HG02885 (cell line): ENCODE measurements at regions not wholly inside any gene's neighbourhood (a gene's known extent, or its start where the extent isn't known, plus 50 kb on each side); places are given as distances from the start of the nearest gene placed in this dataset.

ENCODE experiments used
- ATAC-seq: cut with Tn5 transposase; IDR thresholded peaks from one replicate; pipeline ENCODE4 v1.9.1; 2021; ENCODE audit warnings: mild to moderate bottlenecking; ENCODE audit not compliant: unreplicated experiment, poor library complexity

- ATAC-seq: no peak
Observed at GRCh38 chr6:165988302-165988756, 179.3 kb downstream of the TBXT start.

GRCh38 chr6:165987483-165988301 lies 180.0 kb downstream of the TBXT start:
- no peak for ATAC-seq

DNA sequence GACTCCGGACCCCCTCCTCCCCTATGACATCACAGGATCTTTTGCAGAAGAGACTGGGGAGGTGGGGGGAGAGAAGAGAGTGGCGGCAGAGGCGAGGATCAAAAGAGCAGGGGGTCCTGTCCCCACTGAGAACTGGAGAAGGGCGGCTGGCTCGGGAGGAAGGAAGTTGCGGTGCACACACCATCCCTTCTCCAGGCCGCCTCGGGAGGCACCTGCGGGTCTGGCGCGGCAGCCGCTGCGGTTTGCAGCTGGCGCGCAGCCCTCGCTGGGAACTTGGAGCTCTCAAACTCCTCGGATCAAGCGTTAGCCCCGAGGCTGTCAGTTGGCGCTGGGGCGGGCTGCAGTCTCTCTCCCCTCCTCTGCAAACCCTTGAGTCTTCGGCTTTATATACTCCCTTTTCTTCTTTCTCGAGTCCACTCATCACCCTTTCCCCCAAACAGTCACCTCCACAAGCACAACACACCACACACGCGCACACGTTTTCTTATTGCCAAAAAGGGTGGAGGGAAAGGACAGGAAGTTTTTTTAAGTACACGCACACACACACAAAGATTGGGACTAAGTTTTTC lies 180.7 kb downstream of the TBXT start:
- ATAC-seq: no peak

DNA sequence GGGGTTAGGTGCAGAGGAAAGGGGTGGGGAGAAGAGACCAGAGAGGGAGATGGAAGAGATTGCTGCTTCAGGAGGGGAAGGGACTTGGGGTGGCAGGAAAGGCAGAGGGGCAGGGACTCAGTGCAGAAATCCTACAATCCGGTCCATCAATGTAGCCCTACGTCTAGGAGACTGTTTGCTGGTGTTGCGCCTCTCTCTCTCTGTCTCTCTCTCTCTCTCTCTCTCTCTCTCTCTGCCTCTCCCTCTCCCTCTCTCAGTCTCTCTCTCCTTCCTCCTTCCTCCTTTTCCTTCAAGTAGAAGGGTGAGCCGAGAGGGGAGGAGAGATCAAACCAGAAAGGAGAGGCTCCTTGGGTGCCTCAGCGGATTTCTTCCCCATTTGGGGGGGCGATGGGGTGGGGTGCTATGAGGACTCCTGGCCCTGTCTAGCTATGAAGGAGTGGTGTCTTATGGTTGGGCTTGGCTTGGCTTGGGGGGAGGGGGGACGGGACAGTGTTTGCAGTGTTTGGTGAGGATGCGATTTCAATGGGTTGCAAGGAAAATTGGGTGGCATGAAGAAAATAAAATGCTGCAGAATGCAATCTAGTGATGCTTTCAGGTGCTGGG lies 181.2 kb downstream of the TBXT start:
- no peak for ATAC-seq

DNA sequence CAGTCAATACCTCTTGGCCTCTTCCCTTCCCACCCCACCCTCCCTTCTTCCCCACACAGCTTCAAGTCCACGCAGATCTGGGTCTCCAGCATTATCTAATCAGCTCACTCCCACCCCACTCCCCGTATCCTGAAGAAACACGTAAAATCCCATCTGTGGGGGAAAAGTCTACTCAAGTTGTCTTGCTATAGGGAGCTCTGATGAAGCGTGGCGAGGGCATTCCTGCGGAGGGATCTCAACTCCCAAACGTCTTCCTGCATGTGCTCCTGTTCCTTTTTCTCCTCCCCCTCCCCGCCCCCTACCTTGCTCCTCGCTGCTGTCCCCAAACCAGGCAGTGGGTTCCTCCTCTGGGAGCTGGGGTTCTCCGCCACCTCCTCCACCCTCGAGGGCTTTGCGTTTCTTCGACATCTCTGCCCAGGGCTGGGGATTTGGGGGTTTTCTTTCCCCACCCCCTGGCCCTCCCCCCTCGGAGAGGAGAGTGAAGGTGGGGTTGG lies 181.8 kb downstream of the TBXT start:
- no peak for ATAC-seq

- no peak for ATAC-seq
Observed at GRCh38 chr6:165985281-165985805, 182.3 kb downstream of the TBXT start.

DNA sequence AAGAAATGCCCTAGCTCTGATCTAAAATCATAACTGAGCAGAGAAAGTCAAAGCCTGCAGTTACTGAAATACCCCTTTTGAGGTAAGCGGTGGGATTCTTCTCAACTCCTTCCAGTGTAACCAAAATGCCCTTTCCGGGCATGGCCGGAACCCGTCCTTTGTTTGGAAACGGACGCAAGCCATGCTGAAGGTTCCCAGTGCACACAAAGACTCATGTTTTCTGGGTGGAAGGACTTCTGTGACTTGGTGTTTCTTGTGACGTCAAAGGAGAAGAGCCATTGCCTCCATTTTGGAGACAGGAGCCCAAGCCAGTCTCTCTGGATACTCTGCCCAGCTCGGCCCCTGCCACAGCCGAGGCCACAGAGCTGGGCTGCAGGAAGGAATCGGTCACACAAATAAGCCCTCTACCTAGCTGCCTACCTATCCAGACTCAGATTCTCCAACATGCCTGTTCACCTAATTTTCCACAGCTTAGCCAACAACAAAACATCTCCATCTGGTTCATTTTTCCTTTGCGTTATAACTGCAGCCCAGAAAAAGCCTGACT lies 182.8 kb downstream of the TBXT start:
- no peak for ATAC-seq

- ATAC-seq: no peak
Observed at GRCh38 chr6:165983112-165984072, 184.3 kb downstream of the TBXT start.

GRCh38 chr6:165978476-165978875 lies 189.2 kb downstream of the TBXT start:
- ATAC-seq: no peak

DNA sequence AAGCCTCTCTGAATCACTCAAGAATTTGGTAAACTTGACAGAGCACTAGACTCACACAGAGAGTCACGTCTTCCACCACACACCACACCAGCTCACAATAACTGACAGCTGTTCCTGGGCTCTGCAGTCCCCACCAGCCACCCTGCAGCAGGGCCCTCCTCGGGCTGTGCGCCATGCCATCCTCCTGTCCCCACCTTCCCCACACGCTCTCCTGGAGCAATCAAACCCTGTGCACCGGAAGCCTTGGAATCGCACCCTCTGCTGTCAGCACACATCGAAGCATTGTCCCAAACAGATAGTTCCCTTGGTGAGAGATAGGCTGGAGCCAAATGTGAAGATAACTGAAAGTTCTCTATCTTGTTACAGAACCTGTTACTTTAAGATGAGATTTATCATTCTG lies 191.0 kb downstream of the TBXT start:
- ATAC-seq: no peak

DNA sequence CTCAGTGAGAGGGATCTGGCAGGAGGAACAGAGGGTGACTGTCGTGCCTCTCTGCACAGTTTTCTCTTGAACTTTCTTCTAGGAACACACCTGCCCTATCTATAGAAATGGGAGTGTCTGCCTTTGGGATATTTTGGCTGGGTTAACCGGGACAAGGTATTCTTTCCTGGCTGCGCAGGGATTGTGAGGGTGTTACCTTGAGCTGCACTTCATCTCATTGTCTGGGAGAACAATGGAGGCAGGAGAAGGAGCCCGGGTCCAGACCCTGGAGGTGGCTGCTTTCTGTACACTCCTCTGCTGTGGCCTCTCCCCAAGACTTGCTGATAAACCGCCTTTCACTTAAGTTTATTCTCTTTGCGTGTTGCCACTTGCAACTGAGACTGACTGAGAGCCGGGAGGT lies 192.8 kb downstream of the TBXT start:
- ATAC-seq: no peak

DNA sequence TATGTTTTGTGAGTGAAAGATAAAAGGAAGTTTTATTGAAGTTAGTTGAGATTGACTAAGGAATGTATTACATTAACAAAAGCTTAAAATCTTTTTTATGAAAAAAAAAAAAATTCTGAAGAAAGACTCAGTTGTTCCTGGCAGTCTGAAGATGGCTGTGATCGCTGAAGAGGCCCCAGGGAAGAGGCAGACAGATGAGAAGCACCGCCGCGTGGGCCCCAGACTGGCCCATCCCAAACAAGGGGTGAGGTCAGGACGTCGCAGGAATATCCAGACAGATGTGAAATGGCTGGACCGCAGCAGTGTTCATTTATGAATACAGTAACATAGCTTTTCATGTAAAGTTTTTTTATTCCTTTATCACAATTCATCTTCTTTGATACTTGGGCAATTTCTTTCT lies 194.2 kb downstream of the TBXT start:
- no peak for ATAC-seq

- no peak for ATAC-seq
Observed at GRCh38 chr6:165972139-165972802, 195.4 kb downstream of the TBXT start.

DNA sequence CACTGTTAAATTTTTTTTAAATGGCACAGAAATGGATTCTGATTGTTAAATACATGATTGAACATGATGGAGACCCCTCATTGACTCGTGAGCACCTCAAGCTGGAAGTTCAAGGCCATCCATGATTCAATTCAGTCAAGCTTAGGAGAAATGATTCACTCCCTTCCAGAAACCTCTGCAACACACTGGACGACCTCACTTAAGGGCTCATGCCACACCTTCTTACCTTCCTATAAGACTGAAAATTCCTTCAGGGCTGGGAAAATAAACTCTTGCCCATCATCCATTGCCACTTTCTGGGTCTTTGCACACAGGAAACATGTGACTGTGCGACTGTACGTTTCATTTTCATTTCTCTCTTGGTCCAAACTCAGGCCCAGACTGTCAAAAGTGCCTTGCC lies 196.4 kb downstream of the TBXT start:
- ATAC-seq: no peak

- ATAC-seq: no peak
Observed at GRCh38 chr6:165970001-165970400, 197.7 kb downstream of the TBXT start.

- ATAC-seq: no peak
Observed at GRCh38 chr6:165969184-165969583, 198.5 kb downstream of the TBXT start.

DNA sequence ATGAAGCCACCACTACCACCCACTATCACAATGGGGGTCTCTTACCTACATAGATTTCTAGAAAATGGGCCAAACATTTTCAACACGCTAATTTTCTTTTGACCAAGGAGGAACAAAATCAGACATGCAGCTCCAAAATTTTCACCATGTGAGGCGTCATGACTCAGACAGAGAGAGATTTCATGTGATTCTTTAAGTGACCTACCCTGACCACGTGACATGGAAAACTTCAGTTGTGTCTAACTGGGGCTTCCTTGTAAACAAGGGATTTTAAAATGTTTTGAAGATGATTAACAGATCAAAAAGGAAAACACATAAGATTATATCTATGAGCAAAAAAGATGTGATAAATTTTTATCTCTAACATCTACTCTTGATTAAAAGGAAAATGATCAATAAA lies 199.2 kb downstream of the TBXT start:
- no peak for ATAC-seq

DNA sequence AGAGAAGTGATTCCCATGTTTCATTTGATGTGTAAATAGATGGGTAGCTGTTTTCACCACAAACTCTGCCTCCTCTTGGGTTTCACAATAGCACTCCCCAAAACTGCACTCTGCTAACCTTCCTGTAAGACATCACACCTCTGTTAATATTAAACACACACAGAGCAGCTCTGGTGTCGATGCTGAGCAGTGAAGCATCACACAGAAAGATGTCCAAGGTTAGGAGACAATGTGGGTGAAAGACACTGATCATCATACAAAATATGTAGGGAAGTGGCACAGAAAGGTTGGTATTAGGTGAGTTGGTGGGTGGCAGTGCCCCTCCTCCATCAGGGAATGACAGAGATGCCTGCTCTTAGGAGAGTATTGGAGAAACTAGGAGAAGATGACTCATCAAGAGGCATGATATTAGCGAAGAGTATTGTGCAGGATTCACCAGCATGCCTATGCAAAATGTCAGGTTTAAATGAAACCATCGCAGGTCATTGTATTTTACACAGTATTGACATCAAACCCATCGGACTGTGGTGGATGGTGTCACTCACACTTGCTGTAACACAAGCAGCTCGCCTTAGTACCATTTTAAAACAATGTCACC lies 199.7 kb downstream of the TBXT start:
- no peak for ATAC-seq

GRCh38 chr6:165963750-165964149 lies 203.9 kb downstream of the TBXT start:
- no peak for ATAC-seq
